GM06990 (cell line): ENCODE measurements at regions not wholly inside any gene's neighbourhood (a gene's known extent, or its start where the extent isn't known, plus 50 kb on each side); places are given as distances from the start of the nearest gene placed in this dataset.

Source experiments
- DNase-seq: peaks from one replicate; pipeline ENCODE4 v3.0.0-alpha.2; 2011; ENCODE audit not compliant: insufficient read length; ENCODE audit errors: extremely low read depth
- H3K27me3 ChIP-seq: replicated peaks from 2 replicates; pipeline ENCODE4 v1.6.0; 2011; ENCODE audit warnings: low read length; ENCODE audit not compliant: control insufficient read depth, insufficient read depth
- H3K36me3 ChIP-seq: 2 replicates; pipeline ENCODE4 v1.5.1; 2011; ENCODE audit warnings: low read length; ENCODE audit not compliant: control insufficient read depth, insufficient read depth
- H3K4me3 ChIP-seq: replicated peaks from 2 replicates; pipeline ENCODE4 v1.5.1; 2011; ENCODE audit warnings: low read depth, mild to moderate bottlenecking, control low read depth, low read length
- CTCF ChIP-seq: IDR thresholded peaks from 2 replicates; pipeline ENCODE4 v1.5.1; 2011; ENCODE audit warnings: low read length, control low read depth, mild to moderate bottlenecking, inconsistent platforms; ENCODE audit not compliant: insufficient read depth, poor library complexity, severe bottlenecking

GRCh38 chr12:131330106-131330815, 376.6 kb downstream of the ADGRD1 start:
- Histone ChIP-seq H3K27me3 (no peaks in the 10 kb centered on the region), H3K4me3 (no peak overlapping the region), H3K36me3 (no peaks in the 10 kb centered on the region)
- TF ChIP-seq CTCF: no peak
- DNase-seq: no peak

- no peak overlapping the region for H3K4me3 ChIP-seq
- DNase-seq: no peak
- H3K27me3 ChIP-seq: no peaks in the 10 kb centered on the region
- H3K36me3 ChIP-seq: no peaks in the 10 kb centered on the region
- no peak for TF ChIP-seq CTCF
Measured at GRCh38 chr12:131331148-131331750, 377.5 kb downstream of the ADGRD1 start.

GRCh38 chr12:131332224-131332623, 378.5 kb downstream of the ADGRD1 start:
- no peak for TF ChIP-seq CTCF
- Histone ChIP-seq H3K4me3 (no peak overlapping the region), H3K36me3 (no peaks in the 10 kb centered on the region), H3K27me3 (no peaks in the 10 kb centered on the region)
- no peak for DNase-seq

GRCh38 chr12:131333136-131333535, 377.8 kb upstream of the SFSWAP start:
- no peak for TF ChIP-seq CTCF
- Histone ChIP-seq H3K4me3 (no peak overlapping the region), H3K27me3 (no peaks in the 10 kb centered on the region), H3K36me3 (no peaks in the 10 kb centered on the region)
- DNase-seq: no peak

- no peak overlapping the region for H3K4me3 ChIP-seq
- no peaks in the 10 kb centered on the region for H3K36me3 ChIP-seq
- no peak for DNase-seq
- no peak for TF ChIP-seq CTCF
- no peaks in the 10 kb centered on the region for H3K27me3 ChIP-seq
Measured at GRCh38 chr12:131333621-131334440, 377.1 kb upstream of the SFSWAP start.
